GM12892 (cell line): ENCODE measurements at regions not wholly inside any gene's neighbourhood (a gene's known extent, or its start where the extent isn't known, plus 50 kb on each side); places are given as distances from the start of the nearest gene placed in this dataset.

Source experiments
- POLR2A ChIP-seq: IDR thresholded peaks from 2 replicates; pipeline ENCODE4 v1.6.1; 2011; ENCODE audit warnings: low read depth, low read length, control low read depth
- POLR2AphosphoS5 ChIP-seq: IDR thresholded peaks from 2 replicates; pipeline ENCODE4 v1.6.1; 2011; ENCODE audit warnings: low read depth, low read length, control low read depth
- TAF1 ChIP-seq: IDR thresholded peaks from 2 replicates; pipeline ENCODE4 v1.6.1; 2011; ENCODE audit warnings: low read depth, mild to moderate bottlenecking, control low read depth, low read length, borderline replicate concordance

DNA sequence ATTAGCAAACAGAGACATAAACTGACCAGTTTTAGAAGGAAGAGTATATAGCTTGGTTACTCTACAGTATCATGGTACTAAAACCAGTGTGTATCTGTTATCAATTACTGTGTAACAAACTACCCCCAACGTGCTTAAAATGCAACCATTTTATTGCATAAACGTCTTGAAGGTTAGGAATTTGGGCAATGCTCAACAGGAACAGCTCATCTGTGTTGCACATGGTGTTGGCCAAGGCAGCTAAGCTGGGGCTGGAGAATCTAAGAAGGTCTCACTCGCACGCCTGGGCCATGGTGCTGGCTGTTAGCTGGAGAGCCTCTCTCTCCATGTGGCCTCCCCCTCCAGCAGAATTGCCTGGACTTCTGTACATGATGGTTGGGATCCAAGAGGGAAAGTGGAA is 81.2 kb upstream of the THBS1 start:
- TF ChIP-seq POLR2A (no peak), TAF1 (no peak), POLR2AphosphoS5 (no peak)
